ENCODE measurements at regions not wholly inside any gene's neighbourhood (a gene's known extent, or its start where the extent isn't known, plus 50 kb on each side); places are given as distances from the start of the nearest gene placed in this dataset.

DNA sequence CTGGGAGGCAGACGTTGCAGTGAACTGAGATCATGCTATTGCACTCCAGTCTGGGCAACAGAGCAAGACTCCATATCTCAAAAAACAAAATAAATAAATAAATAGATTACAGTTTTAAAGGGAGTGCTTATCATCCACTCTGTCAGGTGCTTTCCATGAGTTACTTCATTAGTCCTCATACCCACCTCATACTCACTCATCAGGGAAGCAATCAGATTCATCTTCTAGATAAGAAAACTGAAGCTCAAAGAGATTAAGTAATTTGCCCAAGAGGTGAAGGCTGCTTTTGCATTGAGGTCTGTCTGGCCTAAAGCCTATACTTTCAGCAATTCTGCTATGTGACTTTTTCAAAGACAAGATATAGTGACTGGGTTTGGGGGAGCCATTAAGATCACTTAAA lies 101.0 kb downstream of the RASSF10 start:
- TF ChIP-seq POLR2A (IDR thresholded peaks at IDR 0.05) = no peak
- TF ChIP-seq, protein P1, sequence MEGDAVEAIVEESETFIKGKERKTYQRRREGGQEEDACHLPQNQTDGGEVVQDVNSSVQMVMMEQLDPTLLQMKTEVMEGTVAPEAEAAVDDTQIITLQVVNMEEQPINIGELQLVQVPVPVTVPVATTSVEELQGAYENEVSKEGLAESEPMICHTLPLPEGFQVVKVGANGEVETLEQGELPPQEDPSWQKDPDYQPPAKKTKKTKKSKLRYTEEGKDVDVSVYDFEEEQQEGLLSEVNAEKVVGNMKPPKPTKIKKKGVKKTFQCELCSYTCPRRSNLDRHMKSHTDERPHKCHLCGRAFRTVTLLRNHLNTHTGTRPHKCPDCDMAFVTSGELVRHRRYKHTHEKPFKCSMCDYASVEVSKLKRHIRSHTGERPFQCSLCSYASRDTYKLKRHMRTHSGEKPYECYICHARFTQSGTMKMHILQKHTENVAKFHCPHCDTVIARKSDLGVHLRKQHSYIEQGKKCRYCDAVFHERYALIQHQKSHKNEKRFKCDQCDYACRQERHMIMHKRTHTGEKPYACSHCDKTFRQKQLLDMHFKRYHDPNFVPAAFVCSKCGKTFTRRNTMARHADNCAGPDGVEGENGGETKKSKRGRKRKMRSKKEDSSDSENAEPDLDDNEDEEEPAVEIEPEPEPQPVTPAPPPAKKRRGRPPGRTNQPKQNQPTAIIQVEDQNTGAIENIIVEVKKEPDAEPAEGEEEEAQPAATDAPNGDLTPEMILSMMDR (IDR thresholded peaks at IDR 0.05) = no peak
- no peaks in the 10 kb centered on the region for H3K27me3 ChIP-seq
- H3K27ac ChIP-seq = no peak overlapping the region
- no peaks in the 10 kb centered on the region for H3K36me3 ChIP-seq (ENCODE audit: low read depth, missing control alignments)
- intact Hi-C loops (cut with DNase I; ENCODE audit: low total_unique reads) = no loop called here
- WGBS, 2 donors = 94 to 95% methylated on average over 1 of the region's 1 CpG
- no peak overlapping the region for H3K4me3 ChIP-seq
- DNase-seq = no peak
- no peaks in the 10 kb centered on the region for H3K9me3 ChIP-seq
- no peaks in the 10 kb centered on the region for H3K4me1 ChIP-seq

DNA sequence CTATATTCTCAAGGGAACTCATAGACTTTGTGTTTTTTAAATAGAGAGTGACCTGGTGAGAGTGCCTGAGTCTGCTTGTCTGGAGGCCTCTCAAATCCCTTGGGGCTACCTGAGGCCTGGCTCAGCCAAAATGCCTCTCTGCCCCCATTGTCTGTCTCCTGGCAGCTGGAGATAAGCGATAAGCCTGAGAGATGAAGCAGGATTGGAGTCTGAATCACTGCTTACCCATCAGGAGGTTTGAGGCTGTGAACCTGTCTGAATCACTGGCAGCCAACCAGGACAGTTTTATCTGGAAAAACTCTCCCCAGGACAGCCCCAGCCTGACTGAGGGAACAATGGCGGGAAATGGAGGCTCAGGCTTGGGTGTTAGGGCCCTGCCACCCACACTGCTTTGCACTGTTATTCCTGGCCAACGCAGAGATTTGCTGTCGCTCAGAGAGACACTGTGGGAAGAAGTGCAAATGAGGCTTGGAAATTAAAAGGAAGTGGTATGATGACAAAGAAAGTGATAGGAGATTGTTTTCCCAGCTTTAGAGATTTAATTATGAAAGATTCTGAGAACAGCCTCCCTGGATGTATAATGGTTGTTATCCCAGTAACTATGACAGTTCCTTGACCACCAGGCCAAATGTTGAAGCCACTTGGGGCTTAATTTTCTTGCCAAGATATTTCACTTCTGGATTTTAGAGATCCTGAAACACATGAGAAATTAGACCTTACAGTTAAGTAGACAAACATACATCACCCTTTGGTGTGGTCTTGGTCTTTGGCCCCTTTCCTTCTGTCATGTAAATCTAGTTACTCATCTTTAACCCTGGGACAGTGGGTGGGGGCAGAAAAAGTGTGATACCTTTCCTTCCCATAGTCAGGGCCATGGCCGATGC lies 102.1 kb downstream of the RASSF10 start:
- Histone ChIP-seq H3K4me1 (no peaks in the 10 kb centered on the region), H3K36me3 (ENCODE audit: low read depth, missing control alignments) (no peaks in the 10 kb centered on the region), H3K27me3 (no peaks in the 10 kb centered on the region), H3K4me3 (no peak overlapping the region), H3K27ac (no peak overlapping the region), H3K9me3 (no peaks in the 10 kb centered on the region)
- WGBS, 2 donors = 66 to 78% methylated on average over 5 of the region's 5 CpGs
- no peak for TF ChIP-seq POLR2A (IDR thresholded peaks at IDR 0.05)
- TF ChIP-seq, protein P1 (IDR thresholded peaks at IDR 0.05) = no peak
- DNase-seq = no peak
- intact Hi-C loops (cut with DNase I; ENCODE audit: low total_unique reads) = no loop called here

DNA sequence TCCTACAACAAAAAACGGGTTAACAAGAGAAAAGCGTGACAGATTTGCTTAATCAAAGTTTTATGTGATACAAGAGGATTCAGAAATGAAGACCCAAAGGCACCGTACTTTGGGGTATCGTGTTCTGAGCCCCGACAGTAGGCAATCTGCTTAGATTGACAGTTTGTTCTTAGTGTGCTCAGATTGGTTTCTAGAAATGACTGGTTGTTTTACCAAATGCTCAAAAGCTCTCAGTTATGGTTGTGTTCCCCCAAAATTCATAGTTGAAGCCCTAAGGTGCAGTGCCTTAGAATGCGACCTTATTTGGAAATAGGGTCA lies 102.7 kb downstream of the RASSF10 start:
- Histone ChIP-seq H3K27me3 (no peaks in the 10 kb centered on the region), H3K4me3 (no peak overlapping the region), H3K36me3 (ENCODE audit: low read depth, missing control alignments) (no peaks in the 10 kb centered on the region), H3K9me3 (no peaks in the 10 kb centered on the region), H3K27ac (no peak overlapping the region), H3K4me1 (no peaks in the 10 kb centered on the region)
- WGBS, 2 donors = 86 to 97% methylated on average over 6 of the region's 6 CpGs
- intact Hi-C loops (cut with DNase I; ENCODE audit: low total_unique reads) = no loop called here
- TF ChIP-seq, protein P1 (IDR thresholded peaks at IDR 0.05) = no peak
- no peak for TF ChIP-seq POLR2A (IDR thresholded peaks at IDR 0.05)
- no peak for DNase-seq

DNA sequence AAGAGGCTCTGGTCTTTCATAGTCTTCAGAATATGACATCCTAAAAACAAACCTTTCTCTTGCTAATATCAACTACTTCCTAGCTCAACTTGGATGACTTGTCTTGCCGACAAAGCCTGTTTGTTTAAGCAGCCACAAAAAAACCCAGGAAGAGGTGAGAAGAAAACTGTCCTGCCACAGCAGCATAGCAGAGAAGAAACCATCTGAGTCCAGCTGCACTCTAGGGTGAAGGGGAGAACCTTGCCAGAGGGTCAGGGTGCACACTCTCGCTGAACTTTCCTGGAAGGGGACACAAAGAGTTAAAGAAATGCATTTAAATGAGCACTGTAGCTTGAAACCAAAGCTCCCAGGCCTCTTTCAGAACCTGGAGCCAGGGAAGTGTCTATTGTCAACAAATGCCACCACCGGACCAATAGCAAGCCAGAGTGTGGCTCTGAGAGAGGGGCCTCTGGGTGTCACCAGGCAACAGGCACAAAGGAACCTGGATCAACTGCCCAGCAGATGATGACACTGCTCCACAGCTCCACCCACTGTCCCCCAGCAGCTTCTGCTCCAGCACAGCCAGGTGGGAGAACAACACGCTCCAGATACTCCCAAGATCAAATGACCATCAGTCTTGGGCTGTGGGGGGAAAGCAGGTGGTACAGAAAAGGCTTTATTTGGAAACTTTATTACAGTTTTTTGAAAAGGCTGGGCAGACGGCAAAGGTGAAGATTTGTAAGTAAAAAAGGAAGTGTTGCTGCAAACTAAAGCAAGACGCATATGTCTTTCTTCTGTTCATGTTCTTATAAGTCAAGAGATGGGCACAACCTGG lies 105.7 kb downstream of the RASSF10 start:
- Histone ChIP-seq H3K4me3 (no peak overlapping the region), H3K4me1 (no peaks in the 10 kb centered on the region), H3K36me3 (ENCODE audit: low read depth, missing control alignments) (no peaks in the 10 kb centered on the region), H3K9me3 (no peaks in the 10 kb centered on the region), H3K27ac (no peak overlapping the region), H3K27me3 (no peaks in the 10 kb centered on the region)
- TF ChIP-seq POLR2A (IDR thresholded peaks at IDR 0.05) = no peak
- TF ChIP-seq, protein P1 (IDR thresholded peaks at IDR 0.05) = no peak
- intact Hi-C loops (cut with DNase I; ENCODE audit: low total_unique reads) = no loop called here
- 72 to 75% methylated on average over 6 of the region's 6 CpGs for WGBS, 2 donors
- peak; percentile 55 for DNase-seq
